Esophagus (tissue), 2 donors: ENCODE measurements at regions not wholly inside any gene's neighbourhood (a gene's known extent, or its start where the extent isn't known, plus 50 kb on each side); places are given as distances from the start of the nearest gene placed in this dataset.

Source experiments
- H3K27ac ChIP-seq, 2 donors: one replicate each; pipeline ENCODE4 v1.5.1; 2013; ENCODE audit warnings: low read depth in 2 of 2, mild to moderate bottlenecking in 2 of 2, inconsistent platforms in 1 of 2, low read length in 1 of 2, moderate library complexity in 1 of 2
- H3K27me3 ChIP-seq, 2 donors: one replicate each; pipeline ENCODE4 v1.6.1; 2013; ENCODE audit warnings: low read length in 2 of 2, control low read depth in 1 of 2, mild to moderate bottlenecking in 1 of 2; ENCODE audit not compliant: insufficient read depth in 2 of 2, control insufficient read depth in 1 of 2
- H3K36me3 ChIP-seq, 2 donors: one replicate each; pipeline ENCODE4 v1.6.1; 2013; ENCODE audit warnings: low read length in 1 of 2; ENCODE audit not compliant: control insufficient read depth in 2 of 2, insufficient read depth in 2 of 2
- H3K4me1 ChIP-seq, 2 donors: one replicate each; pipeline ENCODE4 v1.6.1; 2013; ENCODE audit warnings: low read length in 1 of 2; ENCODE audit not compliant: control insufficient read depth in 2 of 2, insufficient read depth in 2 of 2
- H3K4me3 ChIP-seq, 2 donors: one replicate each; pipeline ENCODE4 v1.5.1; 2013; ENCODE audit warnings: low read length in 2 of 2, mild to moderate bottlenecking in 2 of 2, low read depth in 1 of 2, moderate library complexity in 1 of 2
- H3K9me3 ChIP-seq, 2 donors: one replicate each; pipeline ENCODE4 v1.6.1; 2013; ENCODE audit warnings: mild to moderate bottlenecking in 2 of 2, low read depth in 1 of 2, low read length in 1 of 2, moderate library complexity in 1 of 2; ENCODE audit not compliant: control insufficient read depth in 2 of 2, insufficient read depth in 1 of 2
- WGBS, 2 donors: extraction: QIAGEN DNeasy Blood & Tissue Kit; methylation state at CpG; one replicate each; pipeline ENCODE4 v1.1.7; 2013; 5-methylcytosine and 5-hydroxymethylcytosine counted together
- donor health status: healthy with polysubstance abuse.
- donor health status: Bipolar disorder and iron deficiency.

- Histone ChIP-seq H3K9me3 (no peaks in the 10 kb centered on the region), H3K36me3 (no peaks in the 10 kb centered on the region), H3K4me3 (no peak overlapping the region), H3K27me3 (no peaks in the 10 kb centered on the region), H3K27ac (no peak overlapping the region), H3K4me1 (no peaks in the 10 kb centered on the region)
- WGBS, 2 donors = 82 to 88% methylated on average over 2 of the region's 2 CpGs
Measured at GRCh38 chr1:193538003-193538354, 351.6 kb upstream of the B3GALT2 start.

DNA sequence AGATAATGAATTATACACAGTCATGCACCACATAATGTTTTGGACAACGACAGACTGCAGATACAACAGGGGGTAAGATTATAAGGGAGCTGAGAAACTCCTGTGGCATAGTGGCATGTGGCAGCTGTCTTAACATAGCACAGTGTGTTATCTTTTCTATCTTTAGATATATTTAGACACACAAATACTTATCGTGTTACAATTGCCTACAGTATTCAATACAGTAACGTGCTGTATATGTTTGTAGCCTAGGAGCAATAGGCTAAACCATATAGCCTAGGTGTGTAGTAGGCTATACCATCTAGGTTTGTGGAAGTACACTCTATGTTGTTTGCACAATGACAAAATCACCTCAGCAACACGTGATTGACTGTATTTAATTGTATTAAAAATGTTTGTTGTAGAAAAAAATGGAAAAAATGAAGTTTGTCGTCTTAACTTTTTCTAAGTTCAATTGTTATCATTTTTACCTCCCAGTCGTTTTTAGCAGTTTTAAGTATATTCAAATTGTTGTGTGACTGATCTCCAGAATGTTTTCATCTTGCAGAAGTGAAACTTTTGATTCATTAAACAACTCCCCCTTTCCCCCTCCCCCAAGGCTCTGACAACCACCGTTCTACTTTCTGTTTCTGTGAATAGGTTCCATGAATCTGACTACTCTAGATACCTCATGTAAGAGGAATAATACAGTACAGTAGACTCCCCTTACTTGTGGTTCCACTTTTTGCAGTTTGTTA lies 351.0 kb upstream of the B3GALT2 start:
- H3K36me3 ChIP-seq = no peaks in the 10 kb centered on the region
- WGBS, 2 donors = 57 to 58% methylated on average over 7 of the region's 7 CpGs
- H3K27ac ChIP-seq = no peak overlapping the region
- H3K27me3 ChIP-seq = no peaks in the 10 kb centered on the region
- H3K4me3 ChIP-seq = no peak overlapping the region
- no peaks in the 10 kb centered on the region for H3K4me1 ChIP-seq
- no peaks in the 10 kb centered on the region for H3K9me3 ChIP-seq

GRCh38 chr1:193533853-193534252 lies 347.4 kb upstream of the B3GALT2 start:
- Histone ChIP-seq H3K4me1 (no peaks in the 10 kb centered on the region), H3K27ac (no peak overlapping the region), H3K36me3 (no peaks in the 10 kb centered on the region), H3K27me3 (no peaks in the 10 kb centered on the region), H3K4me3 (no peak overlapping the region), H3K9me3 (no peaks in the 10 kb centered on the region)
- 67% methylated on average over 6 of the region's 6 CpGs for WGBS, 2 donors

- Histone ChIP-seq H3K9me3 (no peaks in the 10 kb centered on the region), H3K36me3 (no peaks in the 10 kb centered on the region), H3K4me1 (no peaks in the 10 kb centered on the region), H3K27ac (no peak overlapping the region), H3K4me3 (no peak overlapping the region), H3K27me3 (no peaks in the 10 kb centered on the region)
- WGBS, 2 donors = 81 to 85% methylated on average over 3 of the region's 3 CpGs
Measured at GRCh38 chr1:193525917-193526710, 339.7 kb upstream of the B3GALT2 start.

DNA sequence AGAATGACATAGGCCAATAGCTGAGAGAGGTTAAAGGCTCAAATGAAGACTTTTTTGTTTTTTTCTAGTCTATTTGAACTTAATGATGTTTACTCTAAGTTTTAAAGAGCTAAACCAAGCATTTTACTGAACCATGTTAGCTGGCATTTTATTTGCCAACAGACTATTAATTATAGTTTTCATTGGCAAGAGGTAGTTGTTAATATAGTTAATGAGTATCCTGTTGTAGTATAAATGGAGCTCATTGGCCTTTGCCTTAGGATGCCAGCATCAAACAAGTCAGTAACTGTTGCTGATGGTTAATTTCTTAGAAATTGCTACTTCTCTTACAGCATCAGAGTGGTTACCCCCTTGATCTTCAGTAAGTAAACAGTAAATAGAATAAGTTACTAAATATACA lies 339.0 kb upstream of the B3GALT2 start:
- no peaks in the 10 kb centered on the region for H3K9me3 ChIP-seq
- no peaks in the 10 kb centered on the region for H3K27me3 ChIP-seq
- H3K4me1 ChIP-seq = no peaks in the 10 kb centered on the region
- H3K27ac ChIP-seq = no peak overlapping the region
- no peak overlapping the region for H3K4me3 ChIP-seq
- H3K36me3 ChIP-seq = no peaks in the 10 kb centered on the region

DNA sequence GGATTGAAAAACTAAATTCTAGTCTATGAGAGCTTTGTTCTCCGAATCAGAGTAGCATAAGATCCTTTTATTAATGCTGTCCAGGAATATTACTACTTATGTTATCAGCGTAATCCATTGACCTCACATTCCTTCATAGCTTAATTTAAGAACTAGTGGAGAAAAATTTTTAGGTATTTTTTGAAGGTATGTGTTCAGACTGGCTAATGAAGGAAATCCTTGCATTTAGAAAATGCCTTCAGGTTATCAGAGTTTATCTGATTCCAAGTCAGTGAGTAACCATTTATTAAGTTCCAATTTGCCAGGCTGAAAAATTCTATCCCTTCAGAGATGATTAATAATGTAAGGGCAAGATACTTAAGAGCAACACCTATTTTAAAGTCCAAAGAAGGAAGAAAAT lies 338.2 kb upstream of the B3GALT2 start:
- Histone ChIP-seq H3K27me3 (no peaks in the 10 kb centered on the region), H3K27ac (no peak overlapping the region), H3K4me3 (no peak overlapping the region), H3K36me3 (no peaks in the 10 kb centered on the region), H3K9me3 (no peaks in the 10 kb centered on the region), H3K4me1 (no peaks in the 10 kb centered on the region)
- WGBS, 2 donors = 65 to 72% methylated on average over 2 of the region's 2 CpGs

GRCh38 chr1:193524021-193524420 lies 337.6 kb upstream of the B3GALT2 start:
- Histone ChIP-seq H3K27me3 (no peaks in the 10 kb centered on the region), H3K36me3 (no peaks in the 10 kb centered on the region), H3K4me1 (no peaks in the 10 kb centered on the region), H3K9me3 (no peaks in the 10 kb centered on the region), H3K27ac (no peak overlapping the region), H3K4me3 (no peak overlapping the region)
- WGBS, 2 donors = 45 to 72% methylated on average over 2 of the region's 2 CpGs

GRCh38 chr1:193520472-193520871 lies 334.1 kb upstream of the B3GALT2 start:
- no peak overlapping the region for H3K27ac ChIP-seq
- no peaks in the 10 kb centered on the region for H3K36me3 ChIP-seq
- WGBS, 2 donors = 63 to 75% methylated on average over 3 of the region's 3 CpGs
- no peaks in the 10 kb centered on the region for H3K4me1 ChIP-seq
- H3K27me3 ChIP-seq = no peaks in the 10 kb centered on the region
- H3K4me3 ChIP-seq = no peak overlapping the region
- no peaks in the 10 kb centered on the region for H3K9me3 ChIP-seq

- Histone ChIP-seq H3K36me3 (no peaks in the 10 kb centered on the region), H3K4me1 (no peaks in the 10 kb centered on the region), H3K9me3 (no peaks in the 10 kb centered on the region), H3K27me3 (no peaks in the 10 kb centered on the region), H3K27ac (no peak overlapping the region), H3K4me3 (no peak overlapping the region)
- WGBS, 2 donors = 92 to 96% methylated on average over 5 of the region's 5 CpGs
Measured at GRCh38 chr1:193519922-193520321, 333.5 kb upstream of the B3GALT2 start.
